Fibroblast of peridontal ligament (primary cell): ENCODE measurements at regions not wholly inside any gene's neighbourhood (a gene's known extent, or its start where the extent isn't known, plus 50 kb on each side); places are given as distances from the start of the nearest gene placed in this dataset.
"Not testable (repeated sequence)": the region's sequence is repeated elsewhere in the genome, so short reads cannot be mapped to it uniquely, and the experiment has no call there.

Experiments
- DNase-seq: peaks from one replicate; pipeline ENCODE4 v3.0.0-alpha.2; 2010; ENCODE audit errors: extremely low read depth

DNA sequence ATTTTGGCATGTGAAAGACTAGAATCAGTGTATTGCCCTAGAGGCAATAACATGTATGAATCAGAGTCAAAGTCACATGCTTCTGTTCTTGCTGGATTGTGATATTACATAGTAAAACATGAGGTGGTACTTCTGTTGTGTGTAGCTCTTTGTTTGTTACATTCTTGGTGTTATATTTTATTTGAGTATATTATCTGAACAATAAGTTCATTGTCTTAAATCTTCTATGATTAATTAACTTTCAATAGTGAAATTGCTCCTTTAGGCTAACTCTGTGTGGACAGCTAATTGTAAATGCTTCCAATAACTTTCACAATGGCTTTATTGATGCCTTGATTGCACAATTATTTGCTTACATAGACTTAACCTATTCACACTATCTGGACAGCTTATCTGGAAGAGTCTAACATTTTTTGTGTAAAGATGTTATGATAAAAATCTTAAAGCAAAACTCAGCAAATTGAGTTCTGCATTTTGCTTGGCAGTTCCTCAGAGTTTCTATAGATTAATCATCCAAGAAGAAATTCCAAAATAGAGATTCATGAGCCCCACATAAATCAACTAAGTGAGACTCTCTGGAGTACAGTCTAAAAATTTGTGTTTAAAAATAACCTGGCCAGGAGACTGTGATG, 239.6 kb upstream of the TUSC1 start:
- DNase-seq: no peak

DNA sequence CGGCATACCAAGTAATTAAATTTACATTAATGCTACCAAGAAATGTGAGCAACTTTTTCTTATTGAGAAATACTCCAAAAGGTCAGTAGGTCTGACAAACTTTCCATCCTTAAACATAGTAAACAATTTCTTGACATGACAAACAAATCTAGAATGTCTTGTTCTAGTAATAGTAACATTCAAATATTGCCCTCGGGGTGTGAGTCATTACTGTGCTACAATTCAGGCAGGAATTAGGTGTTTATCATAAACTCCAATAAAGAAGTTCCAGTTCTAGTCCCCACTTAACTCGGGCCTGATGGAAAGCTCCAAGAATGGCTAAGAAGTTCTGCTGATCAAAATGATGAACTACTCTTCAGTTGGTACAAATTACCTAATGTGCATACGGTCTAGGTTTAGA, 235.6 kb upstream of the TUSC1 start:
- DNase-seq: no peak

DNA sequence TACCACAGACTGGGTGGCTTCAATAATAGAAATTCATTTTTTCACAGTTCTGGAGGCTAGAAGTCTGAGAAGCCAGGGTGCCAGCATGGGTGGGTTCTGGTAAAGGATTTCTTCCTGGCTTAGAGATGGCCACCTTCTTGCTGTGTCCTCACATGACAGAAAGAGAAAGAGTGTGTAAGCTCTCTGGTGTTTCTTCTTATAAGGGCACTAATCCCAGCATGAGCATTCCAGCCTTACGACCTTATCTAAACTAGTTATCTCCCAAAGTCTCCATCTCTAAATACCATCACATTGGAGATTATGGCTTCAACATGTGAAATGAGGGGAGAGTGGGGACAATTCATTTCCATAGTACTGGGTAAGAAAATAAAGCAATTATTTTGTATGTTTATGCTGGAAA, 226.5 kb upstream of the TUSC1 start:
- DNase-seq: no peak

DNA sequence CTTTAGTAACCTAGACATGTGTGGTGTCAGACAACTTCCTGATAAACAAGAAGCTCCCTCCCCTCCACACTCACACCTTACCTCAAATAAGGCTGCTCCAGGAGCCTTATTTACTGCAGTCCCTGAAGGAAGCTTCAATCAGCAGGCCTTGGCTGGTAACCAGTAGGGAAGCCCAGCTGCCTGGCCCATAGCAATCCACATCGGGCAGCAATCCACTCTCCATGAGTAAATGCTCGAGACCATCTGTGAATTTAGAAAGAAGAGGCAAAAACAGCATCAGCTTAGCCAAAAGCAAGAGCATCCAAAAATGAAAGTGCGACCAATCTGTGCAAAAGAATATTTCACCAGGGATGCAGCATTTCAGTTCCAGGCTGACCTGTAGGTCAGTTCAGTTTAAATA, 213.3 kb upstream of the TUSC1 start:
- DNase-seq: no peak

DNA sequence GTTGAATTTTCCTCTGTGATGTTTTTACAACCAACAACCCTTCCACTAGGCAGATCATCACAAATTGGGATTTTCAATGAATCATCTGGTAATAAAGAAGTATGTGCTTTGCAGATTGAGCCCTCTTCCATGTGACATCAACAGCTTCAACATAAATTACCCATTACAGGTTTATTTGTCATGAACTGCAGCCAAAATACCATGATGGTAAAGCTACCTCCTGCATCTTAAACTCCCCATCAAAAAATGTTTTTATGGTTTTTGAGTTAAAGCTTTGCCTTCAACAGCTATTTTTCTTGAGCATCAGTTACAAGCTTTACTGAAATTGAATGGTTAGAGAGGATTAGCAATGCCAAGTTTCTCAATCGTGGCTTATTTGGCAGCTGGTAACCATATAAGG, 211.4 kb upstream of the TUSC1 start:
- no peak for DNase-seq

DNA sequence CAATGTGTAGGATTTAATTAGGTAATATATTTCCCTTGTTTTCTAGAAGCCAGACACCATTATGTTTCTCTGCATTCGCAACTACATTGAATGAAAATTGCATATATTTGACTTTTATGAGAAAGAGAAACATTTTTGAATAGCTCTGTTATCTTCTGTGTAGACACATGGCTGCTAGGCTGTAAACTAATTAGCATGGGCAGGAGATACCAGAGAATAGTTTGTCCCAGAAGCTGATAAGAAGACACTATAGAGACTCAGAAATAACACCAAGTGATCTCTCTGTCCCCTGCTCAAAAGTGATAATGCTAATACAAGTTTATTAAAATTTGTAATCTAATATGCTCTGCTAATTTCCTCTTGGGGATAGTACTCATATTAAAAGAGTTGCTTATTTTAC, 198.0 kb upstream of the TUSC1 start:
- no peak for DNase-seq

DNA sequence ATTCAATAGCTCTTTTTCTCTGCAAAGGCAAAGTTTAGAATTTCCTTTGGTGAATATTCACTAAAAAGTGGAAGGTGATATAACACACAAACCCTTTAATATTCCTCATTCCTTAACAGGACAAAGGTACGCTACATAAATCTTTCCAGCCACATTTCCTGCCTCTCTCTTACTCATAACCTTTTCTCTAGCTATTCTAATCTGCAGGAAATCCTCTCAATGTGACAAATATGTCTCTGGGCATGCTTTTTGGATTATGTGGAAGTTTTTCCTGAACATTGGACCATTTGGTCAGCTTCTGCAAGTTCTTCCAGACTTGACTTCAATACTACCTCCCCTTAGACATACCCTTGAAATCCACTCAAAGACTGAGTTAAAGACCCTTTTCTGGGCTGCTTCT, 186.3 kb upstream of the TUSC1 start:
- no peak for DNase-seq

DNA sequence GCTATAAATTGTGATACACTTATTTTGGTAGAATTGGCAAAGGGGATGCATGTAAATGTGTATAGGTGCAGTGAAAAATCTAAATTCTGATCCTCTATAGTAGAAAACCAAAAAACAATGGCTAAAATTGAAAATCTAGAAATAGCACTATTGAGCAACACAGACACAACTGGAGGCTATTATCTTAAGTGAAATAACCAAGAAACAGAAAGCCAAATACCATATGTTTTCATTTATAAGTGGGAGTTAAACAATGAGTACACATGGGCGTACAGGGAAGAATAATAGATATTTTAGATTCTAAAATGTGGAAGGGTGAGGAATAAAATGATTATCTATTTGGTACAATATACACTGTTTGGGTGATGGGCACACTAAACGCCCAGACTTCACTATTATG, 183.2 kb upstream of the TUSC1 start:
- no peak for DNase-seq

DNA sequence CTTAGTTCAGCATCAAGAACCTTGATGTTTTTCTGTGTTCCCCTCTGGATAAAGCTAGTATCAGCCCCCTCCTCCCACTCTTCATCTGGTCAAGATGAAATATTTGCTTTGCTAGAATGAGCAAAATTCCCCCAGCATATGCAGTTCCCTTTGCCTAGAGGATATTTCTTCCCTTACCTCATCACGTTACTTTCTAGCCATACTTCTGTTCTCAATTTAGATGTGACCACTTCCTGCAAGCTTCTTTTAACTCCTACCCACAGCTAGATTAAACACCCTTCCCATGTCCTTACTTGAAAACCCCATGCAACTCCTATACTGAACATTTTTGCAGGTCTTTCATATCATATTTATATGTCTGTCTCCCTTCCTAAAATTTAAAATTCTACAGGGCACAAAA, 178.9 kb upstream of the TUSC1 start:
- no peak for DNase-seq

DNA sequence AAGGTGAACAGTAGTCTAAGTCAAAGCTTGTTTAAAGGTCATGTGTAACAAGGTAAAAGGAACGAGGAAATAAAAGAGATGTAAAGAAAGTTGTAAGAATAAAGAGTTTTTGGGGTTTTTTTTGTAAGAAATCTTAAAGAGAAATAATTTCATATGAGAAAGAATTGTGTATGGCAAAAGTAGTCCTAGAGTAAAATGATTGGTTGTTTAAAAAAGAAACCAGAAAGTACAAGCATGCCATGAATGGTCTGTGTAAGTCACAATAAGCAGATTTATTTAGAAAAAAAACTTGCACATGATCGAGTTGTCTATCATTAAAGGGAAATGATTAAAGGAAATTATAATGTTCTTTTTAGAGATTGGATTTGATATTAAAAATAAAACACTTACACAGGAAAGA, 172.6 kb upstream of the TUSC1 start:
- DNase-seq: no peak

DNA sequence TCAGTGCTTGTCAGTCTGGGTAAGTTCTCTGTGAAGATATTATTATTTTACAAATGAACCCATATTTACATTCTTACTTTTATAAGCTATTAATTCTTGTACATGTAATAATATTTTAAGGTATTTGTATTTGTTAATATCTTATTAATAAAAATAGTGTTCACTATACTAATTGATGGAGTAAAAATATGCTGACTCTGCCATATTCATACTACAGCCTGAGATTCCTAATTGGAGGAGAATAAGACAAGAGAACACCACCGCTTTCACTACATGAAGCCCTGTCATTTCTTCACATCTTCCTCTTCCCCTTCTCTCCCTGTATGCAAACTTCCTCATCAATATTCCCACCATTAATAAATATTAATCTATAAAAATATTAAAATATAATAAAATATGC, 167.6 kb upstream of the TUSC1 start:
- DNase-seq: no peak

DNA sequence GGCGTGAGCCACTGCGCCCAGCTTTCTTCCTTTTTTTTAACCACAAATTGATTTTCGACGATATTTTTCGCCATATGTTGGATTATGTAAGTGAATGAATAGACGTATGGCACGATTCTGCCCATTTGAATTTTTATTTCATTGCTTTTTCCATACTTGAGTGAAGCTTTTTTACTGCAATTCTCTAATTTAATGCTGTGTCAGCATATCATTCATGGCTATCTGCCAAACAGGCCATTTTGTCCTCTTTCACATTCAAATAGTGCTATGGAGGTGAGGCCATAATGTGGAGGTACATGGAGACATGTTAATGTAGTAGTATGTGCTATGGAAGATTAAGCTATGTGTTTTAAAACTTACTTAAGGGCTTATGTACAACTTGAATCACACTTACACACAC, 152.1 kb upstream of the TUSC1 start:
- DNase-seq: no peak

DNA sequence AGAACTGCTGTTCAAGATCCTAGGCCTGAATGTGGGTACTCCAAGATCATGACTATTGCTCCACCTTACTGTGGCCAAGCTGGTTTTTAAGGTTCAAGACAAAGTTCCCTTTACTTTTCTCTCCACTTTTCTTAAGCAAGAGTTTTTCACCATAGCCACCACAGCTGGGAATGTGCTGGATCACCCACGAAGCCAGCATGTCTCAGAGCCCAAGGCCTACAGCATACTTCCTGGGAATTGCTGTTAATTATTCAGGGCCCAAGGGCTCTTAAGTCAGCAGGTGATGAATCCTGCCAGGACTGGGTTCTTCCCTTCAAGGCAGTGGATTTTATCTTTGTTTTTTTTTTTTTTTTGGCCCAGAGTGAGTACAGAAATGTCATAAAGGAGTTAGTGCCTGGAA, 149.4 kb upstream of the TUSC1 start:
- DNase-seq: no peak

DNA sequence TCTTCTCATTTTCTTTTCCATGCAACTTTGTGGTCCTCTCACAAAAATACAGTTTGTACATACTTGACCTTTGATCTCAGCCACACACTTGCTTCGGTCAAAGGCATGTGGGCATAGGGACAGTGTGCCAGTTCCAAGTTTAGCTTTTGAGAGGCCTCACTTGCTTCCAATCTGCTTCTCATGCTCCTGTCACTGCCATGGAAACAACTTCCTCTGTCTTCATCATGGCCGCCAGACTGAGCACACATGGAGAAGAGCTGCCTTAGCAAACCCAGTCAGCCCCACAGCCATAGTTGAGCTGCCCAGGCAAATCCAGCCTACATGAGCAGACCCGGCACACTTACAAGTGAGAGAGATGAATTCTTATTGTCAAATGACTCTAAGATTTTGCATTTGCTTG, 138.2 kb upstream of the TUSC1 start:
- no peak for DNase-seq

DNA sequence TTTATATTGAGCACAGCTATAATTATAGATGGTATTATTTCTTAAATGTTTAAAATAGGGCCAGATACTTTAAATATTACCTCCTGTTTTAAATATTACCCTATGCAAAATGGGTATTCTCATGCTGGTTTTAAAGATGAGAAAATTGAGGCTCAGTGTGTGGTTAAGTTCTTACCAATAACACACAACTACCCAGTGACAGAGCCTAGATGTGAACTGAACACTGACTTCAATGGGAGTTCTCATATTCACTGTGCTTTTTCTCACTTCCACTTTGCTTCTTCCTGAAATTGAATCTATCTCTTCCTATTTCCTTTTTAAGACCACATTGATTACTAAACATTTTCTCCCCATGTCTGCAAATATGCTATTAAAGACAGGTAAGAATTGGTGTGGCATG, 135.8 kb upstream of the TUSC1 start:
- no peak for DNase-seq

DNA sequence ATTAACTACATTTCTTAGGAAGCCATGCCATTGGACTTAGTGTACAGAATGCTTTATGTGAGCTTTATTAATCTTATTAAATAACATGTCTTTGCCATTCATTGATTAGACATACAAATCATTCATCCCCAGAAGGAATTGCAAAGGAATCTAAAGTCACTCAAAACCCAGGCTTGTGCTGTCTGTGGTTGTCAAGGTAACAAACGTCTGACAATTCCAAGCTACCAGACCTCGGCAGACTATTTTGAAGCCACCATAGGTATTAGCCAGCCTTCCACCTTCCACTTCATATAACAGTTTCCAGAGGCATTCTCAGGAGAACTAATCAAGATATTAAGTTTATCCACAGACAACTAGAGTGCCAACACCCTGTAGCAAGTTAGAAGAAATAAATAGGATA, 135.2 kb upstream of the TUSC1 start:
- DNase-seq: no peak

DNA sequence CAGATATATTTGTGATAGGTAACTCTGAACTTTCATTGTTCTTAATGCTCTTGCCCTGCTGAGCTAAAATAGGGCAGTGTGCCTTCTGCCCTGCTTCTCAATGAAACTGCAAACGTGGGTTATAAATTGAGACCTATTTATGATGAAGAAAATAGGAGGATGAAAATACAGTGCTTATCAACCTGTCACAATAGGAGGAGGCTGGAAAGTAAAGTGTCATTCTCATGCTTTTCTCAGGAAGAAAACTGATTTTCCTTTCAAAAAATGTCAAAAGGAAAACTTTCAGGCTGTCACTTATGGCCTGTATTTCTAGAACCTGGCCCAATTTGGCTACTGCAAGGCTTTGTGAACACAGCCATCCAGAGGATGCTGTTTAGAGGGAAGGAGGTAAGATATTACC, 130.3 kb upstream of the TUSC1 start:
- DNase-seq: no peak

DNA sequence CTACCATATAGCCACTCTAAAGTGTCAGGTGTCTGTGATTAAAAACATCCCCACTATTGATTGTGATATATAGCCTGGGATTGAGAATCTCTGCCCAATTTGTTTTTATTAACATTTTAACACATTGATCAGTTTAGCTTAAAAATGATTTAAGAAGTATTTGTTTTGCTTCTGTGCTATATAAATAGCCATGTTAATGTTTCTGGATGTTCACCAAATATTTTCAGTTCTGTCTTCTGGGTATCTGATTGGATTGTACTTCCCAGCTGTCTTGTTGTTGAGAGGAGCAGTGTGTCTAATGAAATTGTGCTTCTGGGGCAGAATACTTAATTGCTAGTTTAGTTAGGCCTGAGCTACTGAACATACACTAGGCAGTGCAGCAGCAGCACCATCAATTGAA, 126.6 kb upstream of the TUSC1 start:
- no peak for DNase-seq

DNA sequence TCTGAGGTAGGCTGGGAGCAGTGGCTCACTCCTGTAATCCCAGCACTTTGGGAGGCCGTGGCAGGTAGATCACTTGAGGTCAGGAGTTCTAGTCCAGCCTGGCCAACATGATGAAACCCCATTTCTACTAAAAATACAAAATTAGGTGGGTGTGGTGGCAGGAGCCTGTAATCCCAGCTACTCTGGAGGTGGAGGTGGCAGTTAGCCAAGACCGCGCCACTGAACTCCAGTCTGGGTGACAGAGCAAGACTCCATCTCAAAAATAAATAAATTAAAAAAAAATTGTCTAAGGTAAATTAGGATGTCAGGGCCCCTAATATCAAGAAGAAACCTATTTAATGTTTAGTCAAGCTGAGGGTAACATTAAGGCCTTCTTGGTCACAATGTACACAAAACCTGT, 123.7 kb upstream of the TUSC1 start:
- DNase-seq: not testable (repeated sequence)

DNA sequence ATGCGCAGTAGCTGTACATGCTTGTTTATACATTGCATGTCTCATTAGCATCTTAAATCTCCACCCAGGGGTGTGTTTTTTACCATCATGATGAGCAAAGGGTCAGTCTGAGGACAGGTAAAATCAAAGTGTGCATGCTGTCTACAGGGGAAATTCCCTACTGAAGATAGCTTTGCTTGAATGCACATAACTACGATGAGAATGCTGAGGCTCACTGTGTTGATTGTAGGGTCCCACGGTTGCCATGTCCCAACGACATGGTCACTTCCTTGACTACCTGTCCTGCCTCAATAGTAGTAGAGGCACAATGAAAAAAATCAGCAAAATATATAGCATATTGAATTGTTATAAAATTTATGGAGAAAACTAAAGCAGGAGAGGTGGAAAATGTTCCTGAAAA, 95.6 kb upstream of the TUSC1 start:
- no peak for DNase-seq

DNA sequence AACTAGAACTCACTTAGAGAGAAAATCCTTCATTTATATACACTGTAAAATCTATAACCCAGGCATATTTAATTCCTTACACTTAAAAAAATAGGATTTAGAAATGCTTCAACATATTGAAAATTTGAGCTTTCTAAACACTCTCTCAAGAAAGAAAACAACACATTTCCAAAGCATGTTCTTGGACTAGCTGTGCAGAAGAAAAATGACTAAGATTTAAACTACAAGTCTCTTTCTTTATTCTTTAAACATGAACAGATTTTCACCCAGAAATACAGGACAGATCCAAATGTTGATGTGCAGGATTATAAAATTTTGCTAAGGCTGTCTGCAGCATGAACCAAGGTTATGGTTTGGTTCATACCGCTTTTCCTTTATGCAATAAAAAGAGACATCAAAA, 77.7 kb upstream of the TUSC1 start:
- DNase-seq: no peak

DNA sequence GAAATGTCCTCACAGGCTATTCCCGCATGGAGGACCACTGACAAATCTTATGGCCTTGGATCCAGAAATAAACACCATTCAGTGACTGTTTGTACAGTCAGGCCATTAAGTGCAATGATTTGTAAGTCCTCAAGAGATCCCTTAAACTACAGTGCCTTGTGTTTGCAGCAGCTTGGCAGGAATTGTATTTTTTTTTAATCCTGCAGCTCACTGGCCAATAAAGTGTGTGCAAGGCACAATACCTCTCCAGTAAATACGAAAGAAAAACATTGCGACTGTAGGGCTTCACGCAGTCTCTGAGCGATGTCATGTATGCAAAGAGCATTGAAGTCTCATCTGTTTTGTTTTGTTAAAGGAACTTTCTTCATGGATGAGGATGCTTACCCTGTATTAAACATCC, 74.2 kb upstream of the TUSC1 start:
- no peak for DNase-seq

DNA sequence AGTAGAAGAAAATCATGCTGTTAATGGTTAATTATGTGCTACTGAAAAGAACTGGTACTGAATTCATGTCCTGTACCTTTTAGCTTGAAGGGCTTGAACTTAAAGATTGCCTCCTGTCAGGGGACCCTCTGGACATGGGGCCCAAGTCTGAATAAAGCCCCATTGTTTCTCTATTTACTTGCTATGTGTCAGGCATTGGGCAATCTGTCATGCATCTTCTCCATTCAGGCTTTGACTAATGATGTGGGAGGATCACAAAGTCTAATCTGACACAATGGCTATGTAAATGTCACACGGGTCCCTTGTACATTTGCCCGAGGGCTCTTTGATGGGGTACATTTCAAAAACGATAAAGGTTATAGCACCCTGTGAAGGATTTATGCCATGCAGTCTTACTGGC, 64.0 kb upstream of the TUSC1 start:
- DNase-seq: no peak

DNA sequence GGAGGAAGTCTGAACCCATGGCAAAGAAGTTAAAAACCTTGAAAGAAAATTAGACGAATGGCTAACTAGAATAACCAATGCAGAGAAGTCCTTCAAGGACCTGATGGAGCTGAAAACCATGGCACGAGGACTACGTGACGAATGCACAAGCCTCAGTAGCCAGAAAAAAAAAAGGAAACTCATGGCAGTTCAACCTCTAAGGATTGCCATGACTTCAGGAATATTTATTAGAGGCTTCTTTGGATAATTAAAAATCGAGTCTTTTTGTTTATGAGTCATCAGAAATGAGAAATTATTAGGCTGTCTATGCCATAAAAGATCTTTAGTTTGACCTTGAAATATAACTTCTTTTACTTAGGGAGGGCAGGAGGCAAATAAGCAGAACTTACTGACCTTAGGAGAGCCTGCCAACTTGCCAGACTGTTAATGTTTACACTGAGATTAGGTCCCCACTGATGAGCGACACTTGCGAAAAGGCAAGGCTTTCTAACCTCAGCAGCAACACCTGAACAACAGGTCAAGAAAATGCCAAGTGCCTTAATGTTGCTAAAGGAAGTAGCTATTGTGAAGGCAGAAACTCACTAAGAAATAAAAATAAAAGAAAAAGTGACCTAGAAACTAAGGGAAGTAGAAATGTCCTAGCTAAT, 55.2 kb upstream of the TUSC1 start:
- DNase-seq: no peak
